Peyer's patch (tissue), 4 donors: ENCODE measurements at regions not wholly inside any gene's neighbourhood (a gene's known extent, or its start where the extent isn't known, plus 50 kb on each side); places are given as distances from the start of the nearest gene placed in this dataset.

Source experiments
- DNase-seq, 3 donors: peaks; one replicate each; pipeline ENCODE4 v3.0.0-alpha.2; 2017 to 2019
- H3K27ac ChIP-seq, 4 donors: fragments of 200-600 bp; sonication (generic); one replicate each; pipeline ENCODE4 v1.5.1; 2016 to 2019
- H3K27me3 ChIP-seq, 2 donors: fragments of 200-600 bp; sonication (generic); one replicate each; pipeline ENCODE4 v1.5.1; 2019
- H3K36me3 ChIP-seq, 3 donors: fragments of 200-600 bp; sonication (generic); one replicate each; pipeline ENCODE4 v1.5.1; 2016 to 2019
- H3K4me1 ChIP-seq, 4 donors: fragments of 200-600 bp; sonication (generic); one replicate each; pipeline ENCODE4 v1.5.1; 2016 to 2019
- H3K4me3 ChIP-seq, 4 donors: fragments of 200-600 bp; sonication (generic); 1 replicate in 3 of 4; 2 replicates in 1 of 4; pipeline ENCODE4 v1.5.1; 2016 to 2019; ENCODE audit warnings: mild to moderate bottlenecking in 1 of 4
- H3K9me3 ChIP-seq, 4 donors: fragments of 200-600 bp; sonication (generic); one replicate each; pipeline ENCODE4 v1.5.1; 2016 to 2019; ENCODE audit warnings: mild to moderate bottlenecking in 1 of 4
- POLR2A ChIP-seq, 2 donors: fragments of 450-650 bp; IDR thresholded peaks; one replicate each; pipeline ENCODE4 v1.5.1; 2017; ENCODE audit warnings: antibody characterized with exemption in 2 of 2, mild to moderate bottlenecking in 2 of 2, moderate library complexity in 2 of 2
- TF ChIP-seq, protein P1 (sequence below), 6 experiments: fragments of 450-650 bp in 4 of 6; fragments of 200-600 bp in 2 of 6; sonication (generic) in 1 of 6; IDR thresholded peaks; one replicate each; pipeline ENCODE4 v1.5.1; 2017 to 2019; ENCODE audit warnings: antibody characterized with exemption in 6 of 6, mild to moderate bottlenecking in 3 of 6, moderate library complexity in 1 of 6

DNA sequence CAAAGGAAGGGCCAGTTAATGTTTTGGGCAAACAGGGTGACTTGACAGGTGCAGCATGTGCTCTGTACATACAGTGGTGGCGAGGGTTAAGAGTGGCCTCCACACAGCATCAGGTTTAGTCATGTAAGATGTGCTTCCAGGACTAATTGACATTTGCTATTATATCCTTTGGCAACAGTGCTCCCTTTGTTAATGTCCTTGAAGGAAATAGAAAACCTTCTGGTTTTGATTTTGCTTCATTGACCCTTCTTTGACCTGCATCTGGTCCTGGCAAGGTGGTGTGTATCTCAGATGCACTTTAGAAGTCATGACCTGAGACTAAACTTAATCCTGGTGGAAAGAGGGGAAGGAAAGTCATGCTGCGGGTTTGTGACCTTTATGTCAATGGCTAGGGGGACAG lies 440.0 kb downstream of the ENC1 start:
- no peak for TF ChIP-seq POLR2A (IDR thresholded peaks at IDR 0.05)
- TF ChIP-seq, protein P1, sequence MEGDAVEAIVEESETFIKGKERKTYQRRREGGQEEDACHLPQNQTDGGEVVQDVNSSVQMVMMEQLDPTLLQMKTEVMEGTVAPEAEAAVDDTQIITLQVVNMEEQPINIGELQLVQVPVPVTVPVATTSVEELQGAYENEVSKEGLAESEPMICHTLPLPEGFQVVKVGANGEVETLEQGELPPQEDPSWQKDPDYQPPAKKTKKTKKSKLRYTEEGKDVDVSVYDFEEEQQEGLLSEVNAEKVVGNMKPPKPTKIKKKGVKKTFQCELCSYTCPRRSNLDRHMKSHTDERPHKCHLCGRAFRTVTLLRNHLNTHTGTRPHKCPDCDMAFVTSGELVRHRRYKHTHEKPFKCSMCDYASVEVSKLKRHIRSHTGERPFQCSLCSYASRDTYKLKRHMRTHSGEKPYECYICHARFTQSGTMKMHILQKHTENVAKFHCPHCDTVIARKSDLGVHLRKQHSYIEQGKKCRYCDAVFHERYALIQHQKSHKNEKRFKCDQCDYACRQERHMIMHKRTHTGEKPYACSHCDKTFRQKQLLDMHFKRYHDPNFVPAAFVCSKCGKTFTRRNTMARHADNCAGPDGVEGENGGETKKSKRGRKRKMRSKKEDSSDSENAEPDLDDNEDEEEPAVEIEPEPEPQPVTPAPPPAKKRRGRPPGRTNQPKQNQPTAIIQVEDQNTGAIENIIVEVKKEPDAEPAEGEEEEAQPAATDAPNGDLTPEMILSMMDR (IDR thresholded peaks at IDR 0.05) = no peak
- Histone ChIP-seq H3K4me3 (no peak overlapping the region), H3K9me3 (no peaks in the 10 kb centered on the region), H3K36me3 (no peaks in the 10 kb centered on the region), H3K27ac (no peak overlapping the region), H3K4me1 (peaks cover 0 to 12% (median 0%) of the 10 kb centered on the region in 4 donors), H3K27me3 (no peaks in the 10 kb centered on the region)
- DNase-seq = no peak

DNA sequence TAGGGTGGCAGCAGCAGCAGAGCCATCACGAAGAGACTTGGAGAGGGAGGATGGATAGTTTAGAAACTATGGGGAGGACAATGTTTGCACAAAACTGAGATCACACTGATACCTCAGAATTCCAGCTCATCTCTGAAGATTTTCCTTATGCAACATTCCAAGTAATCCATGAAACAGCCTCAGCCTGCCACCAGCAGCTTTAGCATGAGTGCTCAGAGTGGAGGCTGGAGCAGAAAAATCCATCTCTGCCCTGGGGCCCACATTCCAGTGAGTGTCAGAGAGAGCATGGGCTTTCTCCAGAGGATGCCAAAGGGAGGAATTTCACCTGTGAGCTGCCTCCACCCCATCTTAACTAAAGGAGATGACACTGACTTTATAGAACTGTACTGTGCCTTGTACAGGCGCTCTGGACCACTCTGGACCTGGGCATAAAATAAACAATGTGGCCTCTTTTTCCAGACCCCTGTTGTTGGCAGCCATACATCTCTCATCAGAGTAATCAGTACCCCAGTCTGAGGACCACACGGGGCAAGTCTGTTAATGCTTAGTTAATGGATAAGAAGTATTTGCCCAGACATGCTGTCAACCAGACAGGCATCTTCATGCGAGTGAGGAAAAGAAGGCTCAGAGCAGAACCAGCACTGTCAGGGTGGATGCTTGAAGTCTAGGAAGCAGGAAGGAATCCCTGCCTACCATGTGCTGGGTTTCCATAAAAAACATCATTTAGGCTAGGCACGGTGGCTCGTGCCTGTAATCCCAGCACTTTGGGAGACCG lies 440.9 kb downstream of the ENC1 start:
- H3K27ac ChIP-seq = no peak overlapping the region
- no peaks in the 10 kb centered on the region for H3K27me3 ChIP-seq
- H3K4me1 ChIP-seq = peaks cover 0 to 12% (median 0%) of the 10 kb centered on the region in 4 donors
- no peak overlapping the region for H3K4me3 ChIP-seq
- H3K9me3 ChIP-seq = no peaks in the 10 kb centered on the region
- no peaks in the 10 kb centered on the region for H3K36me3 ChIP-seq
- no peak for DNase-seq
- TF ChIP-seq POLR2A (IDR thresholded peaks at IDR 0.05) = no peak
- TF ChIP-seq, protein P1 (IDR thresholded peaks at IDR 0.05) = no peak

DNA sequence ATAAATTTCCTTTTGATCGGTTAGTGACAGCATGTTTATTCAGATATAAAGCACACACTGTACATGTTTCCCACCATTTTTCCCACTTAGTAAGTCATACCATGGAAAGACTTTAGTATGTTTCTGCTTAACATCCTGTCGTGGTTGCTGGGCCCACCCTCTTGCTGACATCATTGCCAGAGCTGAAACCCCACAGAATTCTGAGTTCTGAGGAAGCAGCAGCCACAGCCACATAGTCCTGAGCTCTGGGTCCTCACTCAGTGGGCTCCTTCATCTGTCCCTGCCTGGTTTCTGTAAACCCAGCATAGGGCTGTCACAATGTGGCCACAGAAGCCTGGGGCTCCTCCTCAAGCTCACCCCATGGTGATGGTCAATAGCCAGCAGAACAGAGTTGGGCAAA lies 441.5 kb downstream of the ENC1 start:
- no peak for DNase-seq
- H3K4me1 ChIP-seq = peaks cover 0 to 12% (median 0%) of the 10 kb centered on the region in 4 donors
- H3K4me3 ChIP-seq = no peak overlapping the region
- TF ChIP-seq, protein P1 (IDR thresholded peaks at IDR 0.05) = no peak
- no peaks in the 10 kb centered on the region for H3K27me3 ChIP-seq
- no peak overlapping the region for H3K27ac ChIP-seq
- H3K36me3 ChIP-seq = no peaks in the 10 kb centered on the region
- H3K9me3 ChIP-seq = no peaks in the 10 kb centered on the region

DNA sequence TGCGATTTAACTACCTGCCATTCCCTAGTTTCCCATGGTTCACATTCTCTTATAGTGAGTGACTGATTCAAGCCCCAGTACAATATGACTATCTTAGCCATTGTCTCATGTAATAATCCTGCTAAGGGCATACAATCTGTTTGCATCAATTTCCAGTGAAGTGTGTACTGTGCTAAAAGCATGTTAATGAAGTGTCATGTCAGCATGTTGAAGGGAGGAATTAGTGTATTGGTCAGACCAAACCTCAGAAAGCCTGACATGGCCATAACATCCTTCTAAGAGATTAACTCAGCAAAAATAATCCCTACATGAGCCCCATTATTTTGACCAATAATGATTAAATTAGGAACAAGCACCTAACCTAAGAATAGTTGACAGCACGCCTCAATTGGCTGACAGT lies 442.4 kb downstream of the ENC1 start:
- no peak overlapping the region for H3K27ac ChIP-seq
- peaks cover 0 to 12% (median 0%) of the 10 kb centered on the region in 4 donors for H3K4me1 ChIP-seq
- no peaks in the 10 kb centered on the region for H3K36me3 ChIP-seq
- no peak overlapping the region for H3K4me3 ChIP-seq
- no peaks in the 10 kb centered on the region for H3K27me3 ChIP-seq
- DNase-seq = no peak
- H3K9me3 ChIP-seq = no peaks in the 10 kb centered on the region
- TF ChIP-seq, protein P1 (IDR thresholded peaks at IDR 0.05) = no peak
- no peak for TF ChIP-seq POLR2A (IDR thresholded peaks at IDR 0.05)

DNA sequence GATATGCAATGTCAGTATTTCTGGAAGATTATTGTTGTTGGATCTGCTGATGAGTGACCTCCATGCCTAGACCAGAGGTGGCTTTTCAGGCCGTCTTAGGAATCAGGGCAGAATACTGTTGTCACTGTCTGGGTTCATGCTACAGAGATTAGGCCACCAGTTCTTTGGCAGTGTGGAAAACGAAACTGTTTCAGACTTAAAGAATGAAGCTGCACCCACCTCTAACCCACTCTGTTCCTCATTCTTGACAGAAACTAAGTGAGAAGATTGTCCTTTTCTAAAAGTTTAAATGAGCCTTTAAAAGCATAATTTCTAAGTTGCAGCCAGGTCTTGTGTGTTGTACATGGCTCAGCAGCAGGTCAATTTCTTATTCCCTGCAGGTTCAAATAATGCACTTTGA lies 444.3 kb downstream of the ENC1 start:
- Histone ChIP-seq H3K4me1 (peaks cover 0 to 5% (median 0%) of the 10 kb centered on the region in 4 donors), H3K27me3 (no peaks in the 10 kb centered on the region), H3K9me3 (no peaks in the 10 kb centered on the region), H3K36me3 (no peaks in the 10 kb centered on the region), H3K27ac (no peak overlapping the region), H3K4me3 (no peak overlapping the region)
- no peak for DNase-seq
- TF ChIP-seq, protein P1 (IDR thresholded peaks at IDR 0.05) = no peak
- no peak for TF ChIP-seq POLR2A (IDR thresholded peaks at IDR 0.05)
